Fibroblast of peridontal ligament (primary cell): ENCODE measurements at regions not wholly inside any gene's neighbourhood (a gene's known extent, or its start where the extent isn't known, plus 50 kb on each side); places are given as distances from the start of the nearest gene placed in this dataset.
"Not testable (repeated sequence)": the region's sequence is repeated elsewhere in the genome, so short reads cannot be mapped to it uniquely, and the experiment has no call there.

Experiments used
- DNase-seq: peaks from one replicate; pipeline ENCODE4 v3.0.0-alpha.2; 2010; ENCODE audit errors: extremely low read depth

GRCh38 chr7:104956753-104957450 lies 57.1 kb upstream of the KMT2E start:
- peak; percentile 96 for DNase-seq

DNA sequence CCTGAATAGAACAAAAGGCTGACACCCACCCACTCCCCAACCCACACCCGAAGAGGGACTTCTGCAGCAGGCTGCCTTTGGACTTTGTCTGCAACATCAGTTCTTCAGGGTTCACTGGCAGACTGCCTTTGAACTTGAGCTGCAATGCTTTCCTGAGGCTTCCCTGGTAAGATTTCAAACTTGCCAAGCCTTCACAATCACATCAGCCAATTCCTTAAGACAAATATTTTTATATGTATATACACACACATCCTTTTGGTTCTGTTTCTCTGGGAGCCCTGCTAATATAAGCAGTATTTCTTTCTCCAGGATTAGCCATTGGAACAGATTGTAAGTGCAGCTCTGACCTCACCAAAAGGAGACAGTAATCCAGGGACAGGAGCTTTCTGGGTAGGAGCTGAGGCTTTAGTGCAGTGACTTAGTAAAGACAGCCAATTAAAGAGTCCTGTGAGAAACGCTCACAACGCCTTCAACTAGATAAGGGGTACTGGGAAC lies 55.6 kb upstream of the KMT2E start:
- peak; percentile 79 for DNase-seq

DNA sequence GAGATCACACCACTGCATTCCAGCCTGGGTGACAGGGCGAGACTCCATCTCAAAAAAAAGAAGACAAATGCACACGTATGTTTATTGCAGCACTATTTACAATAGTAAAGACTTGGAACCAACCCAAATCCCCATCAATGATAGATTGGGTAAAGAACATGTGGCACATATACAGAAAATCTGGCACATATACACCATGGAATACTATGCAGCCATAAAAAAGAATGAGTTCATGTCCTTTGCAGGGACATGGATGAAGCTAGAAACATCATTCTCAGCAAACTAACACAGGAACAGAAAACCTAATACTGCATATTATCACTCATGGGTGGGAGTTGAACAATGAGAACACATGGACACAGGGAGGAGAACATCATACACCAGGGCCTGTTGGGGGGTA lies 54.5 kb upstream of the KMT2E start:
- DNase-seq: not testable (repeated sequence)

DNA sequence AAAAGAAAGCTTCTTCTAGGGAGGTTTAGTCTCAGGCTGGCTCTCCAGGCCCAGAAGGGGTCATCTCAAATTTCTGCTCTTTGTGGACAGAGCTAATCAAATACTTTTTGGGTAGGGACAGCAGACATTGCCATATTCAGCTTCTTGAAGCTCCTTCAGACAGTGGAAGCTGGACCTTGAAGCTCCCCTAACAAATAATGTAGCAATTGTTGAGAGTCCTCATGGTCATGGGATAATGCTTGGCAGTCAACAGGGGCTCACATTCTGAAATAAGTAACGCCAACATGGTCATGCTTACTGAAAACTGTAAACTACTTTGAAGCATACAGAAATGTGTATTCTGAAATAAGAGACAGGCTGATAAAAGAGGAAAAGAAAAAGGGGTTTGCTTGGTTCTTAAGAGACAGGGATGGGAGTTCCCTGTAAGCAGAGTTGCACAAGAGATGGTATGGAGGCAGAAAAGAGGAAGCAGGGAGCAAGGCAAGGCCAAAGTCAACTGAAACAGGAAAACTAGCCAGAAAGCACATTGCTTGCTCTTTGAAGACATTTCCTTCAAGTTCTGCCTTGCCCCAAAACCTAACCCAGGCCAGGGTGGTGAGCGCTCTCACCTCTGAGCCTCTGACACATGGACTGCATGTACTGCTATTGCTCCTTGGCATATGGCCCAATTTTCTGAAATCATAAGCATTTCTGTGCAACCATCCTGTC lies 53.1 kb upstream of the KMT2E start:
- DNase-seq: peak; percentile 64

DNA sequence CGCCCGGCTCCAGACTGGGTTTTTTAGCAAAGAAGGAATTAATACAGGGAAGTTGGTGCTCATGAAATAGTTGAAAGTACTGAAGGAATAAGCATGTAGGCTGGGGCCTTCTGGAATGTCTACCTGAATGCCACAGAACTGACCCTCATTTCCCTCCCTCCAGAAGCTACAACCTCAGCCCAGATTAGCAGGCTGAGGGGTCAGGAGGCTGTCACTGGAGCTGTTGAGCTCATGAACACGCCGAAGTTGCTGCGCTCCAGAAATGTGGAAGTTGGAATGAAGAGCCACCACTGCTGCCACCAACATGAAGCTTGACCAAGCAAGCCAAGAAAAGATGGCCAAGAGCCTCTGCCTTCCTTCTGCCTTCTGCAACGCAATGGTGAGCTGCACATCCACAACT lies 52.2 kb upstream of the KMT2E start:
- no peak for DNase-seq

DNA sequence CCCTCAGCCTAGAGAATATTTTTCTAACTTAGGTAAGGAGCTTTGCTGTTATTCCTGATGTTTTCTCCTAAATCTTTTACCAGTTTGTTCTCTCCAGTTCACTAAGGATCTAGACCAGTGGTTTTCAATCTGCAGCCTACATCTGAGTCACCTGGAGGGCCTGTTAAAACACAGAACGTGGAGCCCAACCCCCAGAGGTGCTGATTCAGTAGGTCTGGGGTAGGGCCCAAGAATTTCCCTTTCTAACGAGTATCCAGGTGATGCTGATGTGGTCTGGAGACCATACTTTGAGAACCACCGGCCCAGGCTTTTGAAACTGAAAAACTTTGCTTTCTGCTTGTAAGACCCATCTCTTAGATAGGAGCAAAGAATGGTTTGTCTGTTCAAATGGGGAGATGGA lies 51.2 kb upstream of the KMT2E start:
- no peak for DNase-seq

- DNase-seq: no peak
These were observed 50.5 kb upstream of the KMT2E start for GRCh38 chr7:104963378-104963990.

GRCh38 chr7:104963991-104964385 lies 50.0 kb upstream of the KMT2E start:
- DNase-seq: peak; percentile 61
